ENCODE measurements at regions not wholly inside any gene's neighbourhood (a gene's known extent, or its start where the extent isn't known, plus 50 kb on each side); places are given as distances from the start of the nearest gene placed in this dataset.

DNA sequence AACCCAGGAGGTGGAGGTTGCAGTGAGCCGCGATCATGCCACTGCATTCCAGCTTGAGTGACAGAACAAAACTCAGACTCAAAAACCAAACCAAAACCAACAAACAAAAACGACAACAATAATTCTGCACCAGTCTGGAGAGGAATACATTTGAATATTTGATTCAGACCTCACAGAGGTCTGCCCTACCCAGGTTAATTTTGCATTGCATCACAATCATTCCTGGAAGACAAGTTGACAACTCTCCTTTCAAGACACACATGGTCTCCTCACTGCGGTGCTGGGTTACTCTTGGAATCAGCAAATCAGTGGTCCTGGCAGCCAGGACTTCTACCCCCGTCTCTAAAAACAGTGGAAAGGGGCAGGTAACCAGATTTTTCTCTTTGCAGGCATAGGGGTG is 79.9 kb upstream of the TMTC4 start:
- no peak overlapping the region for H3K56ac ChIP-seq (replicated peaks; ENCODE audit: insufficient read length, low read depth, low read length)
- FAIRE-seq (no peak), DNase-seq (ENCODE audit: low read depth in 1 of 2, low spot score in 2 of 2) (no peak)
- no peaks in the 10 kb centered on the region for H3K23me2 ChIP-seq (ENCODE audit: low read depth, low read length)
- H4K5ac ChIP-seq (ENCODE audit: insufficient read length, low read depth, low read length): no peak overlapping the region
- ChIA-PET CTCF (ENCODE audit: partially characterized antibody) (interaction anchor here (1.9 kb wide), 1 partner anchor 11 kb away, joined by 7 read pairs; no protein-coding TSS in a partner anchor), POLR2A (ENCODE audit: partially characterized antibody) (no interaction called here)
- H3K27me3 ChIP-seq (replicated peaks in 1 of 4; ENCODE audit: control insufficient read depth in 3 of 4, extremely low read depth in 1 of 4, insufficient read depth in 3 of 4, low read length in 3 of 4): no peaks in the 10 kb centered on the region
- WGBS, 2 experiments (ENCODE audit: extremely low coverage in 1 of 2, insufficient coverage in 1 of 2, insufficient read length in 1 of 2, insufficient replicate concordance in 2 of 2, low coverage in 1 of 2, low lambda C conversion rate in 2 of 2, missing lambda C conversion rate in 1 of 2): 91% methylated on average over 5 of the region's 5 CpGs; no CpG with 5 or more reads in 1 of the 2 experiments
- no peaks in the 10 kb centered on the region for H3K79me1 ChIP-seq (ENCODE audit: low read depth, low read length)
- H3K4me1 ChIP-seq (replicated peaks in 1 of 4; ENCODE audit: control insufficient read depth in 3 of 4, insufficient read depth in 4 of 4, low read length in 3 of 4): no peaks in the 10 kb centered on the region
- no peak overlapping the region for H2AK5ac ChIP-seq (ENCODE audit: low read depth, low read length)
- H2AFZ ChIP-seq (ENCODE audit: low read length): no peak overlapping the region
- H4K20me1 ChIP-seq (replicated peaks in 1 of 2; ENCODE audit: control insufficient read depth in 1 of 2, insufficient read depth in 2 of 2, low read length in 2 of 2): no peaks in the 10 kb centered on the region
- H2BK15ac ChIP-seq (ENCODE audit: low read length): no peak overlapping the region
- no peak overlapping the region for H3K9ac ChIP-seq (replicated peaks in 1 of 4; ENCODE audit: extremely low read depth in 1 of 4, low read depth in 3 of 4, low read length in 3 of 4)
- H3K27ac ChIP-seq (ENCODE audit: low read depth, low read length): no peak overlapping the region
- no peak overlapping the region for H3K18ac ChIP-seq (ENCODE audit: extremely low read depth, low read length)
- H3K36me3 ChIP-seq (ENCODE audit: control insufficient read depth in 2 of 4, insufficient read depth in 4 of 4, low read length in 3 of 4): no peaks in the 10 kb centered on the region
- no peak overlapping the region for H3K4me3 ChIP-seq (ENCODE audit: extremely low read depth in 1 of 4, insufficient read depth in 2 of 4, low read depth in 3 of 4, low read length in 4 of 4)
- H4K91ac ChIP-seq (replicated peaks; ENCODE audit: insufficient read length, low read length): no peak overlapping the region
- H3K9me3 ChIP-seq (ENCODE audit: insufficient read depth in 2 of 2, low read depth in 1 of 2, low read length in 1 of 2): no peaks in the 10 kb centered on the region
- no peak overlapping the region for H3K23ac ChIP-seq (ENCODE audit: insufficient read length)
- H2BK120ac ChIP-seq (replicated peaks; ENCODE audit: low read depth, low read length): no peak overlapping the region
- H3K4me2 ChIP-seq (ENCODE audit: insufficient read depth in 1 of 2, low read depth in 2 of 2, low read length in 2 of 2): no peak overlapping the region
- no peak overlapping the region for H2BK5ac ChIP-seq (ENCODE audit: low read depth, low read length)
- H3K14ac ChIP-seq (ENCODE audit: insufficient read length): no peak overlapping the region
- no peaks in the 10 kb centered on the region for H3K79me2 ChIP-seq (ENCODE audit: control insufficient read depth in 1 of 2, insufficient read depth in 2 of 2, low read length in 2 of 2)
- H2BK12ac ChIP-seq (ENCODE audit: low read depth, low read length): no peak overlapping the region
- H2BK20ac ChIP-seq (ENCODE audit: low read length): no peak overlapping the region
- H4K8ac ChIP-seq (ENCODE audit: extremely low read depth, insufficient read depth, low read length): no peak overlapping the region
- H3K4ac ChIP-seq (replicated peaks; ENCODE audit: insufficient read length, low read depth, low read length): no peak overlapping the region
- TF ChIP-seq RFX5 (IDR thresholded peaks at IDR 0.05; ENCODE audit: borderline replicate concordance, low read depth, low read length): no peak
- no peak for TF ChIP-seq EP300 (IDR thresholded peaks at IDR 0.05; ENCODE audit: borderline replicate concordance in 1 of 2, low read depth in 2 of 2, low read length in 2 of 2)
- no peak for TF ChIP-seq CEBPB (IDR thresholded peaks at IDR 0.05; ENCODE audit: low read depth, low read length)
- TF ChIP-seq CTBP2 (IDR thresholded peaks at IDR 0.05; ENCODE audit: borderline replicate concordance, insufficient read depth, insufficient read length, low read length): no peak
- no peak for TF ChIP-seq TCF12 (IDR thresholded peaks at IDR 0.05; ENCODE audit: low read depth, low read length)
- TF ChIP-seq CBX5 (IDR thresholded peaks at IDR 0.05; ENCODE audit: low read depth, low read length): no peak
- no peak for TF ChIP-seq EZH2 (IDR thresholded peaks at IDR 0.05; ENCODE audit: low read depth, low read length, severe bottlenecking)
- TF ChIP-seq SIRT6 (IDR thresholded peaks at IDR 0.05; ENCODE audit: low read length): no peak
- no peak for TF ChIP-seq YY1 (IDR thresholded peaks at IDR 0.05; ENCODE audit: low read depth, low read length)
- no peak for TF ChIP-seq ZNF274 (IDR thresholded peaks at IDR 0.05; ENCODE audit: borderline replicate concordance, extremely low read depth, low read length)
- TF ChIP-seq SP2 (IDR thresholded peaks at IDR 0.05; ENCODE audit: low read length): no peak
- TF ChIP-seq SRF (IDR thresholded peaks at IDR 0.05; ENCODE audit: low read depth, low read length): no peak
- no peak for TF ChIP-seq ATF3 (IDR thresholded peaks at IDR 0.05; ENCODE audit: insufficient read depth, low read depth, low read length)
